Mesothelial cell of epicardium (in vitro differentiated cells): ENCODE measurements at regions not wholly inside any gene's neighbourhood (a gene's known extent, or its start where the extent isn't known, plus 50 kb on each side); places are given as distances from the start of the nearest gene placed in this dataset.
A peak's percentile ranks its signal among the peaks of the same experiment; 100 is the strongest.

Experiments used
- DNase-seq, 2 experiments: peaks; one replicate each; pipeline ENCODE4 v3.0.0; 2021; ENCODE audit warnings: low spot score in 2 of 2; ENCODE audit not compliant: unreplicated experiment in 2 of 2
- H3K27ac Mint-ChIP-seq: 2 replicates; pipeline ENCODE4 v1.8.0; 2021; ENCODE audit warnings: mixed read lengths
- H3K27me3 Mint-ChIP-seq: 2 replicates; pipeline ENCODE4 v1.8.0; 2021; ENCODE audit warnings: low read depth, mixed read lengths
- H3K36me3 Mint-ChIP-seq: 2 replicates; pipeline ENCODE4 v1.8.0; 2021; ENCODE audit warnings: mixed read lengths
- H3K4me1 Mint-ChIP-seq: 2 replicates; pipeline ENCODE4 v1.8.0; 2021; ENCODE audit warnings: mixed read lengths
- H3K4me3 Mint-ChIP-seq: 2 replicates; pipeline ENCODE4 v1.8.0; 2021; ENCODE audit warnings: mild to moderate bottlenecking, moderate library complexity, mixed read lengths
- H3K9me3 Mint-ChIP-seq: 2 replicates; pipeline ENCODE4 v1.8.0; 2021; ENCODE audit warnings: mixed read lengths
- TF ChIP-seq, protein P1 (sequence below): fragments of 200-600 bp; sonication (generic); IDR thresholded peaks from one replicate; pipeline ENCODE4 v1.5.0; 2021; ENCODE audit warnings: antibody characterized with exemption; ENCODE audit not compliant: unreplicated experiment

DNA sequence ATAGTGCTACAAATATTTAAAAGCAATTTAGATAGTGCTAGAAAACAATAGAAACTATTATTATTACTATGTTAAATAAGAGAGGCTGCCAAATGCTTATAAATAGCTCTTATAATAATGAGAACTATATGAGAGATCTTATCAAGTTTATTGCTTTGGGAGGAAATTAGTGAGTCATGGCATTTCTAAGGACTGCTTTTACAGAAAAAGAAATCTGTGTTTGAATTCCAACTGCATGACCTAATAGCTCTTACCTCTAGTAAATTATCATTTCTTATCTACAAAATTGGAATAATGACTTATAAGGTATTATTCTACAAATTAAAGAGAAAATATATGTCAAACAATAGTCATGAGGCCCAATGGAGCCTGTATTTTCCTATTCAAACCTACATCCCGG, 177.2 kb downstream of the GABRG1 start:
- H3K4me3 Mint-ChIP-seq, result no peak overlapping the region
- no peak for DNase-seq
- no peaks in the 10 kb centered on the region for H3K27me3 Mint-ChIP-seq
- H3K9me3 Mint-ChIP-seq, result peaks cover 8% of the 10 kb centered on the region
- H3K4me1 Mint-ChIP-seq, result peaks cover 30% of the 10 kb centered on the region
- TF ChIP-seq, protein P1, sequence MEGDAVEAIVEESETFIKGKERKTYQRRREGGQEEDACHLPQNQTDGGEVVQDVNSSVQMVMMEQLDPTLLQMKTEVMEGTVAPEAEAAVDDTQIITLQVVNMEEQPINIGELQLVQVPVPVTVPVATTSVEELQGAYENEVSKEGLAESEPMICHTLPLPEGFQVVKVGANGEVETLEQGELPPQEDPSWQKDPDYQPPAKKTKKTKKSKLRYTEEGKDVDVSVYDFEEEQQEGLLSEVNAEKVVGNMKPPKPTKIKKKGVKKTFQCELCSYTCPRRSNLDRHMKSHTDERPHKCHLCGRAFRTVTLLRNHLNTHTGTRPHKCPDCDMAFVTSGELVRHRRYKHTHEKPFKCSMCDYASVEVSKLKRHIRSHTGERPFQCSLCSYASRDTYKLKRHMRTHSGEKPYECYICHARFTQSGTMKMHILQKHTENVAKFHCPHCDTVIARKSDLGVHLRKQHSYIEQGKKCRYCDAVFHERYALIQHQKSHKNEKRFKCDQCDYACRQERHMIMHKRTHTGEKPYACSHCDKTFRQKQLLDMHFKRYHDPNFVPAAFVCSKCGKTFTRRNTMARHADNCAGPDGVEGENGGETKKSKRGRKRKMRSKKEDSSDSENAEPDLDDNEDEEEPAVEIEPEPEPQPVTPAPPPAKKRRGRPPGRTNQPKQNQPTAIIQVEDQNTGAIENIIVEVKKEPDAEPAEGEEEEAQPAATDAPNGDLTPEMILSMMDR, result no peak
- no peaks in the 10 kb centered on the region for H3K36me3 Mint-ChIP-seq
- H3K27ac Mint-ChIP-seq, result peak overlapping the region; percentile 87

DNA sequence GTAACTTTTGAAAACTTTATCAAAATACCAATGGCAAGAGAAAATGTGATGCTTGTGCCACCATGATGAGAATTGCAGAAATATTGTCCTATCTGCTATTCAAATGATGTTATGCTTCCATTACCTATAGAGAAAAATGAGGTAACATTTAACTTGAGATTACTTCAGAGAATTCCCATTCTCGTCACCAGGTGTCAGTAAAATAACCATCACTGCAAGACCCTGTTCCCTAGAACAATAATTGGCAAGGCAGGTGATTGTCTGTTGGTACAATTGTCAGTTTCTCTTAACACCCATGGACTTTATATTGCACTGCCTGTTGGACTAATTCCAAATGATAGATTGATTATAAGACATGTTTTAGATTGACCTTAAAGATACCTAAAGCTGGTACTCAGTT, 179.9 kb downstream of the GABRG1 start:
- H3K27ac Mint-ChIP-seq, result no peak overlapping the region
- peaks cover 34% of the 10 kb centered on the region for H3K4me1 Mint-ChIP-seq
- no peak overlapping the region for H3K4me3 Mint-ChIP-seq
- H3K27me3 Mint-ChIP-seq, result peaks cover 1% of the 10 kb centered on the region
- H3K36me3 Mint-ChIP-seq, result no peaks in the 10 kb centered on the region
- H3K9me3 Mint-ChIP-seq, result peaks cover 8% of the 10 kb centered on the region
- TF ChIP-seq, protein P1, result no peak
- no peak for DNase-seq

DNA sequence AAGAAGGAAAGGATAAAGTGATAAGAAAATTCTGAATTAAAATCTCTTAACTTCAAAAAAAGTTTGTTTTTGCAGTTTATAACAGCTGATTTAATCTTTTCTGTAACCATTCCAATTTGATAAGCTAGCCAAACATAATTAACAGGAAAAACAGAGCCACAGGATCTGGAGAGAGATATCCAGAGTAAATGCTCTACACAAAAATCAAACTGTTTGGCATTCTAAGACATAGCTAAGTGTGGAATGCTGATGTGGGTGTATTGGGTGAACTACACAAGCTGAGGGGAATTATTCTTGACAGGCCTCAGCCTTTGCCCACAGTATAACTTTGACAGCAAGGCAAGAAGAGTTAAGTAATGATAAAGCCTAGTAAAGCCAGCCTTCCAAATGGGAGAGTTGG, 184.8 kb downstream of the GABRG1 start:
- Mint-ChIP-seq H3K27ac (peak overlapping the region; percentile 56), H3K4me1 (peaks cover 27% of the 10 kb centered on the region), H3K4me3 (no peak overlapping the region), H3K9me3 (no peaks in the 10 kb centered on the region), H3K36me3 (no peaks in the 10 kb centered on the region), H3K27me3 (peaks cover 1% of the 10 kb centered on the region)
- TF ChIP-seq, protein P1, result no peak
- no peak for DNase-seq

DNA sequence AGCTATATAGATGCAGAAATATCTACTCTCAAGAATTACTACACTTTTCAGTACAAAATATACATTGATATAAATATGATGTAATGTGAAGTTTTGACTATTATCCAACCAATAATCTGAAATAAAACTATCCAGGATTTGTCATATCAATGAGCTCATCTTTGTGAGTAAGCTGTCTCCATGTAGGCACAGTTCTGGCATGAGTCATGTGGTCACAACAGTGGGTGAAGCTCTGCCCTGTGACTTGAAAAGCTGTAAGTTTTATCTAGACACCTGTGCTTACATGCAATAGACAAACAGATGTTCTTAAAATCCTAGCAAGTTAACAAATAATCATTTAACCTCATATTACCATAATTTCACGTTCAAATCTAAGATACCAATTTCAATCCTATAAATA, 192.7 kb downstream of the GABRG1 start:
- no peak overlapping the region for H3K27ac Mint-ChIP-seq
- no peaks in the 10 kb centered on the region for H3K36me3 Mint-ChIP-seq
- peaks cover 3% of the 10 kb centered on the region for H3K4me1 Mint-ChIP-seq
- H3K27me3 Mint-ChIP-seq, result no peaks in the 10 kb centered on the region
- TF ChIP-seq, protein P1, result no peak
- DNase-seq, result no peak
- no peak overlapping the region for H3K4me3 Mint-ChIP-seq
- no peaks in the 10 kb centered on the region for H3K9me3 Mint-ChIP-seq

DNA sequence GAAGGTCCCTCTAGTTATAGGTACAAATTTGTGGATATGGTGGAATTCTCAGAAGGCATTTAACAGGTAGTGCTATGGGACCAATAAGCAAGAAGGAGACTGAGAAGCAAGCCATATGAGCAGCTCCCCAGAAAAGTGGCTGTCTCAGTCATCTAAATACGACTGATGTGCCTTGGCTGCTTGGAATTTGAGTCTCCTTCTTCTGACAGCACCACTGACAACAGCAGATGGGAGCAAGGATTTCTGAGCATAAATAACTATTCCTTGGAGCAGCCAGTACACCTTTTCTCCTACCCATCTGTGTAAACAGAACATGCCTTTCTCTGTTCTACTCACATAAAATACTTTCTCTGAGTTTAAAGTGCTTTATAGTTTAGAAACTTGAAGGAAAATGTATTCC, 196.2 kb downstream of the GABRG1 start:
- H3K27me3 Mint-ChIP-seq, result peaks cover 2% of the 10 kb centered on the region
- no peak overlapping the region for H3K4me3 Mint-ChIP-seq
- TF ChIP-seq, protein P1, result no peak
- no peaks in the 10 kb centered on the region for H3K36me3 Mint-ChIP-seq
- H3K9me3 Mint-ChIP-seq, result no peaks in the 10 kb centered on the region
- no peak overlapping the region for H3K27ac Mint-ChIP-seq
- no peaks in the 10 kb centered on the region for H3K4me1 Mint-ChIP-seq
- no peak for DNase-seq

DNA sequence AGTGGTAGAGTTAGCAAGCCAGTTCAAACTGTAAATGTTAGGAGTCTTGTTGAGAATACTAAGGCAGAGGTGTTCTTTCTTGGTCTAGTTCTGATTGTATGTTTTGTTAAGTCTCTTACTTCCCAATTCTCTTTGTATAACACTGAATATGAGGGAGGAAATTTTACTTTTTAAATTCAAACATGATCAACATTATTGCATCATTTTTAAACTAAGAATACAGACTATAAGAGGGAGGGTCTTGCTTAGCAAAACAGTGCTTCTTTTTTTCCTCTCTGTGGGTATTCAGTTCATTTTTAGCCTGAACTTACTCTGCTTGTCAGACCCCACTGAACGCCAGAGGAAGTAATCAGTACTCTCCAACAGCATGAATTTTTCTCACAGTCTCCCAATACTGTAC, 198.0 kb downstream of the GABRG1 start:
- TF ChIP-seq, protein P1, result no peak
- Mint-ChIP-seq H3K4me1 (no peaks in the 10 kb centered on the region), H3K9me3 (no peaks in the 10 kb centered on the region), H3K27ac (no peak overlapping the region), H3K36me3 (no peaks in the 10 kb centered on the region), H3K4me3 (no peak overlapping the region), H3K27me3 (peaks cover 2% of the 10 kb centered on the region)
- no peak for DNase-seq
